Non-pigmented ciliary epithelial cell (primary cell): ENCODE measurements at regions not wholly inside any gene's neighbourhood (a gene's known extent, or its start where the extent isn't known, plus 50 kb on each side); places are given as distances from the start of the nearest gene placed in this dataset.
A peak's percentile ranks its signal among the peaks of the same experiment; 100 is the strongest.

Experiments
- DNase-seq: peaks from one replicate; pipeline ENCODE4 v3.0.0-alpha.2; 2010; ENCODE audit warnings: low read depth

DNA sequence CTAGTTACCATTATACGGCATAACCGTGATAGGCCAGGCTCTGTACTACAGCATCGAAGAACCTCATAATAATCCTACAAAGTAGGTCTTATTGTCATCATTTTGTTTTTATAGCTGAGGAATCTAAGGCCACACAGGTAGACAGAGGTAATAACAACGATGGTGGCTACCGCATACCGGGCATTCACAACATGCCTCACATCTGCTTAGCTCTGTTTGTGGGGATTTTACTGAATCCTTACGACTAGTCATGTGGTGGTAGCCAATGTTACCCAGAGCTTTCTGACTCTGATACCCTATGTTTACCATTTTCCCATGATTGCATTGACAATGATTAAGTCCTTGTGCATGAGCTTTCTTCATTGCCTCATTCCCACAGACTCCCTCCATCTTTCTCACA, 269.4 kb downstream of the TCF7L2 start:
- no peak for DNase-seq

GRCh38 chr10:113221756-113222168, 271.7 kb downstream of the TCF7L2 start:
- no peak for DNase-seq

DNA sequence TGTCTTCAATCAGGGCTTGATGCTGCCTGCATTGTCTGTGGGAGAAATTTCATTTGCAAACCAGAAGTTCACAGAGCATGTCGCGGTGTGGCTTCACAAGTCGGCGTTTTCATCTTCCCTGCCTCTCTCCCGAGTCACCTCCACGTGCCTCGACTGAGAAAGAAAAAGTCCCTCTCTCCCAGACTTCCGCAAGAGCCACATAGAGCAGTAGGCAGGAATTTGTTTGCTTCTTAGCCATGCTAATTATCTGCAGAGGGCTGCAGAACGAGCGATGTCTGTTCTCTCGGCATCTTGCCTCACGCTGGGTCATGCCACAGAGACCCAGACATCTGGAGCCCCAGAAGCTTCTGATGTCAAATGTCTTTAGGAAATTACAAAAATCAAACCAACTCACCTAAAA, 272.2 kb downstream of the TCF7L2 start:
- DNase-seq: no peak

DNA sequence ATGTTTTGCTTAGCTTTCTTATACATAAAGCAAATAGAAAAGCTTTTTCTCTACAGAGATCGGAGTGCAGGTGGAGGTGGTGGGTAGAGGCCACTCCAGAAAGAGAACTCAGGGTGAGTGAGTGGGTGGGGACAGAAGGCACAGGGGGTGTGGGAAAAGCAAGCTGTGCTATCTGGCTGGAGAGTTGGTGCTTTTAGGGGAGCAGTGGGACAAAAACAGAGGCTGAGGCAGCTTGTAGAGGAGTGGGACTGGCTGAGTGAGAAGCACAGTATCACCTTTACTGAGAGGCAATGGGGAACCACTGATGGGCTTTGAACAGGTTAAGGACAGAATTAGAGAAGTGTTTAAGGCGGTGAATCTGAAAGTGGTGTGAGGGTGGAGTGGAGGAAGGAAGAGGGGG, 275.3 kb downstream of the TCF7L2 start:
- DNase-seq: no peak

DNA sequence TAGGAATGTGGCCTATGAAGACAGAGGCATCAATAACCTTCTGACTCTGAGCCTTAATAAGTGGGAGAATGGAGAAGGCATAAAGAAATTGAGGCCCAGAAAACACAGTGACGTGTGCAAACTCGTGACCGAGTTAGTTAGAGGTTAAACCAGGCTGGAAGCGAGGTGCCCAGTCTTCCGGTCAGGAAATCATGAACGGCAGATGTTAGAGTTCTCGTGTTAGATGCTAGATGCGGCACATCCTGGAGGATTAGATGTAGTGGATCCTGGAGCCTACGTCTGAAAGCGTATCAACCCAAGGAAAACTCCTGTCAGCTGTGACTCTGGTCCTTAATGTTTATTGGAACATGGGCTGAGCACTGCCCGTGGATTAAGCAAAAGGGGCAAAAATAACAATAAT, 275.9 kb downstream of the TCF7L2 start:
- DNase-seq: no peak

DNA sequence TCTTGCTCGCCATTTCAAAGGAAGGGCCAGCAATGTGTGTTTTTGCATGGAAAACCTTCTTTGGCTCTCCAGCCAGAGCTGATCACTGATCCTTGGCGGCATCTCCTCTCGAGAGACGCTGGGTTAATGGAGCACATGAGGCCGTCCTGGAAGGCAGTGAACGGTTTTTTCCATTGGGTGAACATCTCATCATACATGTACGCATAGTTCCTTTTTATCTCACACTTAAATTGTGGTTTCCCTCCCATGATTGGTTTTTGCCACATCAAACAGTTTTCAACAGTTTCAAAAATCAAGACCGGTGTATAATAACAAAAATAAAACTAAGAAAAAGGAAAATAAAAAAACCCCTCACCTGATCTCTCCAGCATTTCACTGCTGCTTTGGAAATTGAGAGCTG, 276.4 kb downstream of the TCF7L2 start:
- DNase-seq: no peak

DNA sequence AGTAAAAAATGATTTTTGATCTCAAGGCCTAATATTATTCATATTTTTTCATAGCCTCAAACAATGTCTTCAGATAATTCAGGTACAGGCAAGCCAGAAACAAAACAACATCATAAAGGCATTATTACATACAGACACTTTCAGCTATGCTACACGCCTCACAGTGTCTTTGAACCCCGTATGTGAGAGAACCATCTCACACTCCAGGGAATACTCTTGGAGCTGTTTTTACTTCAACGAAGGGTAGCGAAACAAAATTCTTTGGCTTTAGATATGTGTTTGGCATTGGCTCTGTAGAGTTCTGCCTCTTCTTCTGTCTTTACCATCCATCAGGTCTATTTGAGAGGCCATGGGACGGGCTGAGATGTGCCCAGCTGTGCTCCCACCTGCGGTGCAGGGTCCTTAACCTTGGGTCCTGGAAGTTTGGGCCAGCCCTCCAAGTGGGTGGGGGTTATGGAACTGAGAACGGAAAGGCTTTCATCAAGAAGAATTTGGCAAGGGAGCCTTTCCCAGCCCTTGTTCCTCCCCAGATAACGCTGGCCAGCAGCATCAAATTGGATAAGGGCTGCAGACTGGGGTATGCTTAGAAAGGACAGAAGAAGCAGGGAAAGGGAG, 276.9 kb downstream of the TCF7L2 start:
- DNase-seq: no peak

GRCh38 chr10:113228530-113228929, 278.5 kb downstream of the TCF7L2 start:
- DNase-seq: peak; percentile 49

GRCh38 chr10:113230011-113230610, 280.1 kb downstream of the TCF7L2 start:
- no peak for DNase-seq

- no peak for DNase-seq
Measured at GRCh38 chr10:113232928-113233511, 283.0 kb downstream of the TCF7L2 start.

DNA sequence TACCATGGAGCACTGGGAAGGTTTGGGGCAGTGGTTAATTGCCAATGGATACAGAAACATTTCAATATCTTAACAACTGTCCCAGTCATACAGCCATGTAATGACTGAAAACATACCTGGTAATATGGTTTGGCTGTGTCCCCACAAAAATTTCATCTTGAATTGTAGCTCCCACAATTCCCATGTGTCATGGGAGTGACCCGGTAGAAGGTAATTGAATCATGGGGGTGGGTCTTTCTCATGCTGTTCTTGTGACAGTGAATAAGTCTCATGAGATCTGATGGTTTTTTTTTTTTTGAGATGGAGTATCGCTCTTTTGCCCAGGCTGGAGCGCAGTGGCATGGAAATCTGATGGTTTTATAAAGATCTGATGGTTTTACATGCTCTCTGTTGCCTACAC, 284.4 kb downstream of the TCF7L2 start:
- DNase-seq: no peak

DNA sequence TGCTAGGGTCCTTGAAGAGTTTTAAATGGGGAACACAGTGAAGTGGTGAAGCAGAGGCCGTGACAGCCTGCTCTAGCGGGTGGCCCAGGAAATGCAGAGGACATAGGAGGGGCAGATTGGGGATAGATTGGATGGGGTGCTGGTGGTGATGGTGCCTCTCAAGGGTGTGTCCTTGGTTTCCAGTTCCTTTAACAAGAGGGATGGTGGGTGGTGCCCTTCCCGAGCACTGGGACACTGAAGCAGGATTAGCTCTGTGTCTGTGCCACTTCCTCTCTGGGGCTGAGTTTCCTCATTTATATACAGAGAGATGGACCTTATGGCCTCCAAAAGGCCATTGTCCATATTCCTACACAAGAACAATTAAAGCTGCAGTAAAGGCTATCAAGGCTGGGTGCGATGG, 285.5 kb downstream of the TCF7L2 start:
- DNase-seq: no peak

DNA sequence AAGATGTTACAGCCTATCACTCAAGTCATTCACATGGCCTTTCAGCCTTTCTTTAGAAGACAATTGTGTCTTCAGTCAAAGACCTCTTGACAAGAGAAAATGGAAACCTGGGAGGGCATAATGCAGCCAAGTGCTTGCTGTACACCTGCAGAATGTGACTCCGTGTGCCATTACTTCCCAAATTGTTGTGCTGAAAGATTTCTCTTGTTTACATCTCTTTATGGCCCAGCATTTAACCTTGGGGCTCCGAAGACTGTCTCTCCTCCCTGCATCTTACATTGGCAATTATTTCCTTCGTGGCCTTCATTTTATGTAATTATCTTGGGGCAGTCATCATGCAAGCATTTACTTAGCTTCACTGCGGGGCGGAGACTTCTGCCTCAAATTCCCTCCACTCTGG, 287.0 kb downstream of the TCF7L2 start:
- no peak for DNase-seq

- no peak for DNase-seq
Measured at GRCh38 chr10:113239566-113240350, 289.7 kb downstream of the TCF7L2 start.

DNA sequence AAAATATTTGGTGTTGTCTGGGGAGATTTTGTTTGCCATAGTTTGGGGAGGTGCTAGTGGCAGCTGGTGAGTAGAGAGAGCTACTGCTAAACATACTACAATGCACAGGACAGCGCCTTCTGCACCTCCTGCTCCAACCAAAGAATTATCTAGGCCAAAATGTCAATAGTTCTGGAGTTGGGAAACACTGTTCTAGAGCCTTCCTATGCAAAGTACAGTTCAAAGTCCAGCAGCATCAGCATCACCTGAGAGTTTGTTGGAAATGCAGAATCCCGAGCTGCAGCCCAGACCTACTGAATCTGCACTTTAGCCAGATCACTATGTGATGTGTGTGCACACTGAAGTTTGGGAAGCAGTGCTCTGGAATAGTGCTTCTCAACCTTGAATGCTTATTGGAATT, 290.7 kb downstream of the TCF7L2 start:
- DNase-seq: no peak

DNA sequence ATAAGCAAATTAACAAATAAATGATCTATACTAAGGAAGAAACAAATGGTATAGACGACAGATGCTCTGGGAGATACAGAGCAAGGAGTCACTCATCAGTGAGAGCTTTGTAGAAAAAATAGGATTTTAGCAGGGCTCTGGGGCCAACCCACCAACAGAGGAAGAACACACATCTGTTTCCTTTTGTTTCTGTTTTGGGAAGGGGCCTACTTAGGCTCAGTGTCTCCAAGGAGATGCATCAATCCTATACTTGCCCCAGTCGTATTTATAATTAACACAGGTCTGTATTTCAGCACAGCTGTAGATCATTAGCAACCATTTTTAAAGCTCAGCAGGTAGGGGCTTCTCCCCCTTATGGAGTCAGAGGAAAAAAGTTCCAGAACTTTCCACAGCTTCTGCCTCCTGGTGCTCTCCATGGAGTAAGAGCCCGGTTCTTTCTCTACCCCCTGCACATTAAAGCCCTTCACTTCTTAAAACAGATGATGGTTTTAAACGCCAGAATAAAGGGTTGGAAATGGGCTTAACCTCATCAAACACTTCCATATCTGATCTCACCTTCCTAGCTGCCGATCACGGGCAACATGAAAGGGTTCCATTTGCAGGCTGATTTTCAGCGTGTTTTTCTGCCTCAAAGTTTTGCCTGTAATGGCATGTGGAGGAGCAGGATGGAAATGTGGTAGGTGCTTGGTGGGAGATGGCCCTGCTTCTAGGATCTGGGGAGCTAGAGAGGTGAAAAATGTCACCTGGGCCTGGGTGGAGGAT, 291.7 kb downstream of the TCF7L2 start:
- no peak for DNase-seq

GRCh38 chr10:113243311-113243710, 293.3 kb downstream of the TCF7L2 start:
- DNase-seq: no peak

- DNase-seq: no peak
Measured at GRCh38 chr10:113244750-113245149, 294.7 kb downstream of the TCF7L2 start.

GRCh38 chr10:113245286-113245685, 295.2 kb downstream of the TCF7L2 start:
- DNase-seq: no peak

DNA sequence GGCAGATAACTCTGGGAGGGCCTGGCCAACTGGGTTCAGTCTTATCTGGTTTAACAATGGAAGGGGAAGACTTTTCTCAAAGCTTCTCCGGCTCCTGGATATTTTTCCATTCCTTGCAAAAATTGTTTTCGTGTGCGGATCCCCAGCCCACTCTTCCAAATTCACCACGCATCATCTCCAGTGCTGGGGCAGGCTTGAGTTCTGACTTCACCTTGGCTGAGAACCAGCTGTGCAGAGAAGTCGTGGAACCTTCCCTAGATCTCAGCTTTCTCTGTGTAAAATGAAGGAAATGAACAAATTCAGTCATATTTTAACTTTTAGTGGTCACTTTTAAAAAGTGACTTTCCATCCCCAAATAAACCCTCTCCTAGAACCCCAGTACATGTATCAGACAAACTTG, 297.0 kb downstream of the TCF7L2 start:
- DNase-seq: no peak

DNA sequence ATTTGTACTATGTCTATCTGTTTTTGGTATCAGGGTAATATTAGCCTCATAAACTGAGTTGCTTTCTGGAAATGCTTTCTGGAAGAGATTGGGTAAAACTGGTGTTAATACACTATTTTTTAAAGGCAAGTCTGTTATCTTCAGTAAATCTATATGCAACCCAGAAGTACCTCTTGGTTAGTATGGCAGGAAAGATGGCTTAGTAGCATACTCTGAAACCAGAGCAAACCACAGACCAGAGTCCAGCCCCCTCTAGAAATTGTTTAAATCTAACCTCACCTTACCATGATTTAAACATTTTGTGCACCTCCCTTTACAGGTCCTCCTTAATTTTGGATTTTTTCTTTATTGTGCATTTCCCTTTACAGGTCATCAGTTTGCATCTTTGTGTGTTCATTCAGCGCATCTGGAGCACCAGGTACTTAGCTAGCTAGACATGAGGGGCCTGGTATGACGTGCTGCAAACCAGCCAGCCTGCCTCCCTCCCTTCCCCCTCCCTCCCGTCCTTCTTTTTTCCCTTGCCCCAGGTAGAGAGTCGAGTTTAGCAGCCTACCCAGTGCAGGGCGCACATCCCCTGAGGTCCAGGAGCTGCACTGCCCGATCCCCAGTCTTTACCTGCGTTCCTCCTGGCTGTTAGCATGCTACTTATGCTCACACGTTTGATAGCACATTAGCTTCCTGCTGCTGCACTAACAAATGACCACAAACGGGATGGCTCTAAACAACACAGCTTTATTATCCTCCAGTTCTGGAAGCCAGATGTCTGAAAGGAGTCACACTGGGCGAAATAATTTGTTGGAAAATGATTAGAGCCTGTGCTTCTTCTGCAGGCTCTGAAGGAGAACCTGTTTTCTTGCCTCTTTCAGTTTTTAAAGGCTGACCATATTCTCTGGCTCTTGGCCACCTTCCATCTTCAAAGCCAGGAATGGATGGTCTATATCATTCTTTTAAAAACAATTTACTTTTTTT, 299.9 kb upstream of the HABP2 start:
- no peak for DNase-seq
